HepG2 (cell line): ENCODE measurements at regions not wholly inside any gene's neighbourhood (a gene's known extent, or its start where the extent isn't known, plus 50 kb on each side); places are given as distances from the start of the nearest gene placed in this dataset.

Experiments
- CEBPZ ChIP-seq: IDR thresholded peaks from 2 replicates; pipeline ENCODE4 v1.6.1; 2012; ENCODE audit warnings: low read length, improper control_type of control experiment
- CREB1 ChIP-seq, 2 experiments: fragments of 450-650 bp in 1 of 2; IDR thresholded peaks; 2 replicates each; pipeline ENCODE4 v1.6.1; 2016 to 2017; ENCODE audit warnings: control low read depth in 1 of 2, mild to moderate bottlenecking in 1 of 2, missing compliant biosample characterization in 1 of 2, missing genetic modification characterization in 1 of 2
- HNF4G ChIP-seq, 2 experiments: sonication (generic) in 1 of 2; formaldehyde crosslinking in 1 of 2; IDR thresholded peaks; 2 replicates each; pipeline versions ENCODE4 v1.4.0 to v1.6.1; 2011 to 2020; ENCODE audit warnings: borderline replicate concordance in 2 of 2, low read depth in 2 of 2, mild to moderate bottlenecking in 2 of 2, low read length in 1 of 2, missing genetic modification reagents in 1 of 2, moderate library complexity in 1 of 2
- JUND ChIP-seq: sonication (generic); formaldehyde crosslinking; IDR thresholded peaks from 2 replicates; pipeline ENCODE4 v1.8.0; 2022; ENCODE audit warnings: mild to moderate bottlenecking, missing genetic modification reagents
- RNF219 ChIP-seq: sonication (generic); formaldehyde crosslinking; IDR thresholded peaks from 2 replicates; pipeline ENCODE4 v1.5.0; 2020; ENCODE audit warnings: mild to moderate bottlenecking, missing genetic modification reagents
- ZNF143 ChIP-seq: sonication (generic); formaldehyde crosslinking; IDR thresholded peaks from 2 replicates; pipeline ENCODE4 v1.4.0; 2020; ENCODE audit warnings: missing genetic modification reagents
- ZNF224 ChIP-seq: sonication (generic); formaldehyde crosslinking; IDR thresholded peaks from 2 replicates; pipeline ENCODE4 v1.5.0; 2020; ENCODE audit warnings: mild to moderate bottlenecking, missing genetic modification reagents
- ZNF292 ChIP-seq: sonication (generic); formaldehyde crosslinking; IDR thresholded peaks from 2 replicates; pipeline ENCODE4 v1.8.1; 2022; ENCODE audit warnings: mild to moderate bottlenecking, low read depth, missing genetic modification reagents, borderline replicate concordance

- TF ChIP-seq CREB1 (IDR thresholded peaks at IDR 0.05), result no peak
- no peak for TF ChIP-seq CREB1 (CRISPR knock-in tag; IDR thresholded peaks at IDR 0.05)
- TF ChIP-seq CEBPZ, result no peak
- no peak for TF ChIP-seq ZNF143 (CRISPR knock-in tag)
- TF ChIP-seq ZNF292 (CRISPR knock-in tag), result no peak
- no peak for TF ChIP-seq RNF219 (CRISPR knock-in tag)
- TF ChIP-seq JUND (CRISPR knock-in tag), result no peak
- TF ChIP-seq ZNF224 (CRISPR knock-in tag), result no peak
- TF ChIP-seq HNF4G (IDR thresholded peaks at IDR 0.05; ENCODE audit: borderline replicate concordance, low read depth, low read length), result no peak
- TF ChIP-seq HNF4G (CRISPR knock-in tag; IDR thresholded peaks at IDR 0.05; ENCODE audit: borderline replicate concordance, low read depth), result no peak
These were observed 699.7 kb upstream of the ZNF804A start for GRCh38 chr2:183898641-183899040.
